ENCODE measurements at regions not wholly inside any gene's neighbourhood (a gene's known extent, or its start where the extent isn't known, plus 50 kb on each side); places are given as distances from the start of the nearest gene placed in this dataset.

GRCh38 chr20:60187683-60188082, 229.5 kb downstream of the CDH26 start:
- ChIA-PET POLR2A (no interaction called here), CTCF (no interaction called here)
- no TSS peak for BruUV-seq (replicated peaks)
- intact Hi-C loops (cut with micrococcal nuclease; ENCODE audit: unreplicated experiment) (no loop called here), in situ Hi-C loops (cut with HindIII; ENCODE audit: low pct_unique_long_range_greater_than_20kb, low sequenced_read_pairs) (no loop called here)
- H3K4me1 ChIP-seq (ENCODE audit: control insufficient read depth, insufficient read depth, low read length), result no peaks in the 10 kb centered on the region
- H3K36me3 ChIP-seq (ENCODE audit: control insufficient read depth, insufficient read depth, low read length), result no peaks in the 10 kb centered on the region
- H3K9me3 ChIP-seq (ENCODE audit: control insufficient read depth, insufficient read depth, low read depth, low read length), result no peaks in the 10 kb centered on the region
- TF ChIP-seq REST (IDR thresholded peaks at IDR 0.05; ENCODE audit: insufficient read depth in 1 of 2, low read depth in 2 of 2, low read length in 1 of 2), result no peak
- DNase-seq (ENCODE audit: low read depth, low spot score) (no peak), ATAC-seq (no peak)
- no peak overlapping the region for H3K27ac ChIP-seq (ENCODE audit: low read length)
- no peak overlapping the region for H3K4me3 ChIP-seq (ENCODE audit: low read depth in 2 of 2, low read length in 2 of 2)
- H3K27me3 ChIP-seq (ENCODE audit: control insufficient read depth, insufficient read depth, low read length), result peaks cover 9% of the 10 kb centered on the region; the same call in 1 of the 2 replicates

GRCh38 chr20:60191014-60191413, 232.8 kb downstream of the CDH26 start:
- ATAC-seq (no peak), DNase-seq (ENCODE audit: low read depth, low spot score) (no peak)
- Histone ChIP-seq H3K36me3 (ENCODE audit: control insufficient read depth, insufficient read depth, low read length) (no peaks in the 10 kb centered on the region), H3K4me1 (ENCODE audit: control insufficient read depth, insufficient read depth, low read length) (no peaks in the 10 kb centered on the region), H3K9me3 (ENCODE audit: control insufficient read depth, insufficient read depth, low read depth, low read length) (no peaks in the 10 kb centered on the region), H3K27me3 (ENCODE audit: control insufficient read depth, insufficient read depth, low read length) (peaks cover 9% of the 10 kb centered on the region; the same call in 1 of the 2 replicates), H3K4me3 (ENCODE audit: low read depth in 2 of 2, low read length in 2 of 2) (no peak overlapping the region), H3K27ac (ENCODE audit: low read length) (no peak overlapping the region)
- CTCF ChIA-PET, result no interaction called here
- intact Hi-C loops (cut with micrococcal nuclease; ENCODE audit: unreplicated experiment), result no loop called here
- in situ Hi-C loops (cut with HindIII; ENCODE audit: low pct_unique_long_range_greater_than_20kb, low sequenced_read_pairs), result no loop called here
- TF ChIP-seq TCF7L2 (IDR thresholded peaks at IDR 0.05; ENCODE audit: low read depth, low read length) (no peak), CTCF (IDR thresholded peaks at IDR 0.05) (no peak), REST (IDR thresholded peaks at IDR 0.05; ENCODE audit: insufficient read depth in 1 of 2, low read depth in 2 of 2, low read length in 1 of 2) (no peak), SIN3A (IDR thresholded peaks at IDR 0.05; ENCODE audit: borderline replicate concordance, insufficient read depth, low read depth, low read length) (no peak), POLR2AphosphoS5 (IDR thresholded peaks at IDR 0.05; ENCODE audit: low read depth, low read length) (no peak)
- POLR2A ChIA-PET, result no interaction called here
- BruUV-seq (replicated peaks), result no TSS peak

Measured in Panc1 (cell line).